Ascending aorta (tissue), 2 donors: ENCODE measurements at regions not wholly inside any gene's neighbourhood (a gene's known extent, or its start where the extent isn't known, plus 50 kb on each side); places are given as distances from the start of the nearest gene placed in this dataset.

ENCODE experiments used
- DNase-seq, 2 donors: peaks; one replicate each; pipeline ENCODE4 v3.0.0-alpha.2; 2019; ENCODE audit warnings: low spot score in 2 of 2
- H3K27ac ChIP-seq, 2 donors: fragments of 200-600 bp; sonication (generic); one replicate each; pipeline ENCODE4 v1.5.1; 2016 to 2017; ENCODE audit warnings: mild to moderate bottlenecking in 1 of 2
- H3K27me3 ChIP-seq: fragments of 200-600 bp; sonication (generic); one replicate; pipeline ENCODE4 v1.5.1; 2017
- H3K36me3 ChIP-seq, 2 donors: fragments of 200-600 bp; sonication (generic); one replicate each; pipeline ENCODE4 v1.5.1; 2016
- H3K4me1 ChIP-seq, 2 donors: fragments of 200-600 bp; sonication (generic); one replicate each; pipeline ENCODE4 v1.5.1; 2016 to 2017; ENCODE audit warnings: mild to moderate bottlenecking in 1 of 2
- H3K4me3 ChIP-seq, 2 donors: fragments of 200-600 bp; sonication (generic); one replicate each; pipeline ENCODE4 v1.5.1; 2016 to 2017; ENCODE audit warnings: mild to moderate bottlenecking in 1 of 2
- H3K9me3 ChIP-seq, 2 donors: fragments of 200-600 bp; sonication (generic); one replicate each; pipeline ENCODE4 v1.5.1; 2016
- CTCF ChIP-seq, 3 experiments: fragments of 200-600 bp in 2 of 3; fragments of 450-650 bp in 1 of 3; sonication (generic) in 2 of 3; IDR thresholded peaks; one replicate each; pipeline ENCODE4 v1.5.1; 2016 to 2019; ENCODE audit warnings: antibody characterized with exemption in 3 of 3, mild to moderate bottlenecking in 1 of 3, moderate library complexity in 1 of 3
- intact Hi-C: fragments of 100-400 bp; cut with DNase I; formaldehyde crosslinking; loops from one replicate; pipeline ENCODE4 v1.15.1; 2023

- H3K36me3 ChIP-seq = no peaks in the 10 kb centered on the region
- no peak for TF ChIP-seq CTCF (IDR thresholded peaks at IDR 0.05)
- H3K4me3 ChIP-seq = no peak overlapping the region
Observed at GRCh38 chr7:41817386-41817785, 114.5 kb upstream of the INHBA start.

GRCh38 chr7:41816111-41816510 lies 113.2 kb upstream of the INHBA start:
- no peak overlapping the region for H3K27ac ChIP-seq
- no peak overlapping the region for H3K4me3 ChIP-seq
- no peaks in the 10 kb centered on the region for H3K27me3 ChIP-seq
- peaks cover 0 to 9% of the 10 kb centered on the region in 2 donors for H3K4me1 ChIP-seq
- TF ChIP-seq CTCF (IDR thresholded peaks at IDR 0.05) = no peak
- intact Hi-C loops = no loop called here
- no peak for DNase-seq
- no peaks in the 10 kb centered on the region for H3K36me3 ChIP-seq
- peaks cover 0 to 11% of the 10 kb centered on the region in 2 donors for H3K9me3 ChIP-seq

More at GRCh38 chr7:41817386-41817785, 114.5 kb upstream of the INHBA start:
- Histone ChIP-seq H3K9me3 (peaks cover 0 to 11% of the 10 kb centered on the region in 2 donors), H3K4me1 (peaks cover 0 to 13% of the 10 kb centered on the region in 2 donors), H3K27me3 (no peaks in the 10 kb centered on the region), H3K27ac (no peak overlapping the region)
- intact Hi-C loops = no loop called here
- DNase-seq = no peak

GRCh38 chr7:41814888-41815287 lies 112.0 kb upstream of the INHBA start:
- TF ChIP-seq CTCF (IDR thresholded peaks at IDR 0.05) = no peak
- no peak overlapping the region for H3K27ac ChIP-seq
- intact Hi-C loops = no loop called here

GRCh38 chr7:41813286-41813685 lies 110.4 kb upstream of the INHBA start:
- H3K9me3 ChIP-seq = no peaks in the 10 kb centered on the region
- intact Hi-C loops = no loop called here
- no peak overlapping the region for H3K4me3 ChIP-seq
- no peak for TF ChIP-seq CTCF (IDR thresholded peaks at IDR 0.05)
- no peak overlapping the region for H3K27ac ChIP-seq
- no peak for DNase-seq
- no peaks in the 10 kb centered on the region for H3K36me3 ChIP-seq
- no peaks in the 10 kb centered on the region for H3K4me1 ChIP-seq
- H3K27me3 ChIP-seq = no peaks in the 10 kb centered on the region

More at GRCh38 chr7:41814888-41815287, 112.0 kb upstream of the INHBA start:
- Histone ChIP-seq H3K27me3 (no peaks in the 10 kb centered on the region), H3K4me3 (no peak overlapping the region), H3K9me3 (peaks cover 0 to 11% of the 10 kb centered on the region in 2 donors), H3K36me3 (no peaks in the 10 kb centered on the region), H3K4me1 (no peaks in the 10 kb centered on the region)
- no peak for DNase-seq

GRCh38 chr7:41811941-41812340 lies 109.1 kb upstream of the INHBA start:
- Histone ChIP-seq H3K9me3 (no peaks in the 10 kb centered on the region), H3K27ac (no peak overlapping the region), H3K4me3 (no peak overlapping the region), H3K36me3 (no peaks in the 10 kb centered on the region), H3K27me3 (no peaks in the 10 kb centered on the region), H3K4me1 (no peaks in the 10 kb centered on the region)
- TF ChIP-seq CTCF (IDR thresholded peaks at IDR 0.05) = no peak
- intact Hi-C loops = no loop called here
- DNase-seq = no peak

- Histone ChIP-seq H3K4me3 (no peak overlapping the region), H3K9me3 (no peaks in the 10 kb centered on the region), H3K27me3 (no peaks in the 10 kb centered on the region), H3K4me1 (no peaks in the 10 kb centered on the region), H3K36me3 (no peaks in the 10 kb centered on the region), H3K27ac (no peak overlapping the region)
- no peak for TF ChIP-seq CTCF (IDR thresholded peaks at IDR 0.05)
- intact Hi-C loops = no loop called here
- no peak for DNase-seq
Observed at GRCh38 chr7:41809940-41810576, 107.2 kb upstream of the INHBA start.
